MCF 10A (cell line): ENCODE measurements at regions not wholly inside any gene's neighbourhood (a gene's known extent, or its start where the extent isn't known, plus 50 kb on each side); places are given as distances from the start of the nearest gene placed in this dataset.

Experiments
- BruUV-seq: library from RNA; stranded (reverse); fragments of 400-500 nt; replicated peaks from 2 replicates; lab custom pipeline; 2021; lab: Mats Ljungman, UMichigan
- CTCF ChIA-PET: fragments of 300-600 bp; sonication (Branson Sonifier 250); formaldehyde crosslinking; extraction: SDS; loops from one replicate; lab custom pipeline; 2021; ENCODE audit warnings: antibody characterized with exemption, inconsistent platforms; lab: Yijun Ruan, JAX
- POLR2A ChIA-PET: fragments of 300-600, 350-650 bp; sonication (Branson Sonifier 250); formaldehyde crosslinking; extraction: SDS; loops from one replicate; lab custom pipeline; 2020; ENCODE audit warnings: antibody characterized with exemption, inconsistent platforms; lab: Yijun Ruan, JAX
- DNase-seq: peaks from one replicate; pipeline ENCODE4 v3.0.0-alpha.2; 2018; ENCODE audit not compliant: unreplicated experiment
- H3K27ac Mint-ChIP-seq: one replicate; pipeline ENCODE4 v1.8.0; 2022; ENCODE audit warnings: mild to moderate bottlenecking, low read depth, mixed read lengths; ENCODE audit not compliant: unreplicated experiment
- H3K27me3 Mint-ChIP-seq: one replicate; pipeline ENCODE4 v1.8.0; 2022; ENCODE audit warnings: mixed read lengths; ENCODE audit not compliant: insufficient read depth, unreplicated experiment
- H3K36me3 Mint-ChIP-seq: one replicate; pipeline ENCODE4 v1.8.0; 2022; ENCODE audit warnings: mild to moderate bottlenecking, moderate library complexity, mixed read lengths; ENCODE audit not compliant: insufficient read depth, unreplicated experiment
- H3K4me1 Mint-ChIP-seq: one replicate; pipeline ENCODE4 v1.8.0; 2022; ENCODE audit warnings: mixed read lengths; ENCODE audit not compliant: insufficient read depth, unreplicated experiment
- H3K4me3 Mint-ChIP-seq: one replicate; pipeline ENCODE4 v1.8.0; 2022; ENCODE audit warnings: mild to moderate bottlenecking, moderate library complexity, mixed read lengths; ENCODE audit not compliant: unreplicated experiment
- H3K9me3 Mint-ChIP-seq: one replicate; pipeline ENCODE4 v1.8.0; 2022; ENCODE audit warnings: mixed read lengths; ENCODE audit not compliant: unreplicated experiment
- CTCF ChIP-seq: fragments of 200-600 bp; IDR thresholded peaks from one replicate; pipeline ENCODE4 v1.8.0; 2022; ENCODE audit warnings: antibody characterized with exemption, mild to moderate bottlenecking; ENCODE audit not compliant: unreplicated experiment
- intact Hi-C: fragments of 100-400 bp; cut with micrococcal nuclease; formaldehyde crosslinking; loops from 2 replicates; pipeline ENCODE4 v1.14.1; 2022

- Mint-ChIP-seq H3K27me3 (no peaks in the 10 kb centered on the region), H3K4me1 (no peaks in the 10 kb centered on the region), H3K36me3 (no peaks in the 10 kb centered on the region), H3K27ac (no peak overlapping the region), H3K4me3 (no peak overlapping the region), H3K9me3 (peaks cover 7% of the 10 kb centered on the region)
- POLR2A ChIA-PET, result no interaction called here
- intact Hi-C loops, result no loop called here
- DNase-seq, result no peak
- no peak for TF ChIP-seq CTCF
- BruUV-seq, result no TSS peak
- CTCF ChIA-PET, result no interaction called here
Measured at GRCh38 chr4:52420330-52420729, 238.8 kb downstream of the USP46 start.

GRCh38 chr4:52421811-52422213 is 237.3 kb downstream of the USP46 start:
- no peak for DNase-seq
- ChIA-PET POLR2A (no interaction called here), CTCF (interaction anchor here (0.6 kb wide), 1 partner anchor 563 kb away, joined by 3 read pairs; no protein-coding TSS in a partner anchor)
- no peak overlapping the region for H3K27ac Mint-ChIP-seq
- TF ChIP-seq CTCF, result no peak
- H3K27me3 Mint-ChIP-seq, result no peaks in the 10 kb centered on the region
- no peak overlapping the region for H3K4me3 Mint-ChIP-seq
- H3K9me3 Mint-ChIP-seq, result peaks cover 7% of the 10 kb centered on the region
- BruUV-seq, result no TSS peak
- no peaks in the 10 kb centered on the region for H3K4me1 Mint-ChIP-seq
- H3K36me3 Mint-ChIP-seq, result no peaks in the 10 kb centered on the region
- intact Hi-C loops, result no loop called here

- H3K9me3 Mint-ChIP-seq, result peaks cover 3% of the 10 kb centered on the region
- BruUV-seq, result no TSS peak
- POLR2A ChIA-PET, result no interaction called here
- peak; percentile 7 for DNase-seq
- CTCF ChIA-PET, result no interaction called here
- no peaks in the 10 kb centered on the region for H3K4me1 Mint-ChIP-seq
- no peak overlapping the region for H3K27ac Mint-ChIP-seq
- no peak overlapping the region for H3K4me3 Mint-ChIP-seq
- H3K27me3 Mint-ChIP-seq, result no peaks in the 10 kb centered on the region
- intact Hi-C loops, result no loop called here
- H3K36me3 Mint-ChIP-seq, result no peaks in the 10 kb centered on the region
- no peak for TF ChIP-seq CTCF
Measured at GRCh38 chr4:52423967-52424366, 235.1 kb downstream of the USP46 start.

GRCh38 chr4:52425751-52426326 is 233.3 kb downstream of the USP46 start:
- Mint-ChIP-seq H3K36me3 (no peaks in the 10 kb centered on the region), H3K27ac (no peak overlapping the region), H3K4me3 (no peak overlapping the region), H3K27me3 (no peaks in the 10 kb centered on the region), H3K9me3 (no peaks in the 10 kb centered on the region), H3K4me1 (no peaks in the 10 kb centered on the region)
- no peak for TF ChIP-seq CTCF
- DNase-seq, result peak; percentile 43
- no TSS peak for BruUV-seq
- intact Hi-C loops, result no loop called here
- POLR2A ChIA-PET, result interaction anchor here (0.7 kb wide), 1 partner anchor 53 kb away, joined by 4 read pairs; no protein-coding TSS in a partner anchor
- CTCF ChIA-PET, result interaction anchor here (0.6 to 1.2 kb wide), 5 partner anchors 10 to 646 kb away, joined by 3 to 6 read pairs (median 4); no protein-coding TSS in a partner anchor
